ENCODE measurements at regions not wholly inside any gene's neighbourhood (a gene's known extent, or its start where the extent isn't known, plus 50 kb on each side); places are given as distances from the start of the nearest gene placed in this dataset.

GRCh38 chr14:50051706-50052105 is 64.7 kb downstream of the VCPKMT start:
- TF ChIP-seq CTCF (IDR thresholded peaks at IDR 0.05) (no peak), POLR2A (IDR thresholded peaks at IDR 0.05) (no peak)

Data from esophagus squamous epithelium (tissue), 4 donors.